HepG2 (cell line): ENCODE measurements at regions not wholly inside any gene's neighbourhood (a gene's known extent, or its start where the extent isn't known, plus 50 kb on each side); places are given as distances from the start of the nearest gene placed in this dataset.
"Not testable (repeated sequence)": the region's sequence is repeated elsewhere in the genome, so short reads cannot be mapped to it uniquely, and the experiment has no call there.

Source experiments
- ATAC-seq: fragments of 200-7000 bp; cut with Tn5 transposase; 3 replicates; pipeline ENCODE4 v1.9.1; 2020; ENCODE audit warnings: mild to moderate bottlenecking, moderate library complexity
- BruUV-seq: library from RNA; stranded (reverse); fragments of 400-500 nt; replicated peaks from 2 replicates; lab custom pipeline; 2021; lab: Mats Ljungman, UMichigan
- CTCF ChIA-PET: fragments of 300-600 bp; formaldehyde crosslinking; extraction: SDS; loops from one replicate; lab custom pipeline; 2021; ENCODE audit warnings: low total read pairs, inconsistent platforms, low intra/inter-chr PET ratio; lab: Yijun Ruan, JAX
- POLR2A ChIA-PET: fragments of 350-600 bp; sonication (Branson Sonifier 250); formaldehyde crosslinking; loops from one replicate; lab custom pipeline; 2020; ENCODE audit warnings: antibody characterized with exemption, inconsistent platforms; lab: Yijun Ruan, JAX
- DNase-seq: peaks from one replicate; pipeline ENCODE4 v3.0.0-alpha.2; 2015; ENCODE audit warnings: low spot score
- FAIRE-seq: peaks from 3 replicates; lab custom pipeline; 2011; peaks lifted over from hg19 to GRCh38; lab: Jason Lieb, UNC
- H2AFZ ChIP-seq: one replicate; pipeline ENCODE4 v1.6.1; 2011; ENCODE audit warnings: low read length, inconsistent platforms
- H3K27ac ChIP-seq: fragments of 300-600 bp; 3 replicates; pipeline ENCODE4 v1.8.0; 2011; ENCODE audit warnings: mixed run types, mild to moderate bottlenecking, mixed read lengths, low read length, inconsistent platforms; ENCODE audit not compliant: insufficient read depth; ENCODE audit errors: extremely low read length
- H3K27me3 ChIP-seq, 2 experiments: fragments of 200-600 bp in 1 of 2; 2 replicates in 1 of 2; 3 replicates in 1 of 2; pipeline versions ENCODE4 v1.6.0 to v1.8.0; 2011; ENCODE audit warnings: low read length in 2 of 2, mild to moderate bottlenecking in 2 of 2, moderate library complexity in 2 of 2, inconsistent platforms in 1 of 2; ENCODE audit not compliant: insufficient read depth in 2 of 2, control insufficient read depth in 1 of 2
- H3K36me3 ChIP-seq, 2 experiments: fragments of 200-600 bp in 1 of 2; replicated peaks in 1 of 2; 2 replicates in 1 of 2; 3 replicates in 1 of 2; pipeline versions ENCODE4 v1.5.1 to v1.8.0; 2011; ENCODE audit warnings: low read length in 2 of 2, inconsistent platforms in 1 of 2; ENCODE audit not compliant: insufficient read depth in 2 of 2, control insufficient read depth in 1 of 2
- H3K4me1 ChIP-seq: 2 replicates; pipeline ENCODE4 v1.5.1; 2012; ENCODE audit warnings: low read length, inconsistent platforms; ENCODE audit not compliant: insufficient read depth
- H3K4me2 ChIP-seq: 2 replicates; pipeline ENCODE4 v1.6.0; 2011; ENCODE audit warnings: low read depth, low read length, inconsistent platforms
- H3K4me3 ChIP-seq, 3 experiments: fragments of 200-600 bp in 1 of 3; sonication (generic), shearing (Covaris generic) in 1 of 3; replicated peaks in 1 of 3; 2 replicates each; pipeline ENCODE4 v1.5.1; 2011 to 2016; ENCODE audit warnings: low read length in 3 of 3, inconsistent platforms in 2 of 3, low read depth in 2 of 3, mild to moderate bottlenecking in 2 of 3, control low read depth in 1 of 3, mixed read lengths in 1 of 3; ENCODE audit not compliant: insufficient read depth in 1 of 3
- H3K79me2 ChIP-seq: one replicate; pipeline ENCODE4 v1.6.1; 2011; ENCODE audit warnings: low read length, inconsistent platforms; ENCODE audit not compliant: insufficient read depth
- H3K9ac ChIP-seq: 2 replicates; pipeline ENCODE4 v1.6.0; 2011; ENCODE audit warnings: mild to moderate bottlenecking, low read depth, low read length, inconsistent platforms; ENCODE audit not compliant: insufficient read depth
- H3K9me3 ChIP-seq: 2 replicates; pipeline ENCODE4 v1.5.1; 2012; ENCODE audit warnings: mild to moderate bottlenecking, low read length
- H4K20me1 ChIP-seq: 2 replicates; pipeline ENCODE4 v1.6.0; 2011; ENCODE audit warnings: inconsistent platforms, mild to moderate bottlenecking, low read length, moderate library complexity; ENCODE audit not compliant: insufficient read depth
- DMTF1 ChIP-seq: sonication (generic); formaldehyde crosslinking; IDR thresholded peaks from 2 replicates; pipeline ENCODE4 v1.4.0; 2020; ENCODE audit warnings: mild to moderate bottlenecking, missing genetic modification reagents
- KDM5B ChIP-seq: sonication (generic); formaldehyde crosslinking; IDR thresholded peaks from 2 replicates; pipeline ENCODE4 v1.4.0; 2020; ENCODE audit warnings: missing genetic modification reagents, mild to moderate bottlenecking, borderline replicate concordance
- KLF15 ChIP-seq: sonication (generic); formaldehyde crosslinking; IDR thresholded peaks from 2 replicates; pipeline ENCODE4 v1.8.1; 2023; ENCODE audit warnings: borderline replicate concordance, mild to moderate bottlenecking, inconsistent platforms, missing genetic modification reagents, mixed read lengths
- PAXIP1 ChIP-seq: sonication (generic); formaldehyde crosslinking; conservative IDR thresholded peaks from 2 replicates; pipeline ENCODE4 v1.4.0; 2020; ENCODE audit warnings: mild to moderate bottlenecking, missing genetic modification reagents, moderate library complexity
- TRIM22 ChIP-seq: fragments of 450-650 bp; IDR thresholded peaks from 2 replicates; pipeline ENCODE4 v1.6.1; 2017
- ZNF230 ChIP-seq: sonication (generic); formaldehyde crosslinking; IDR thresholded peaks from 2 replicates; pipeline ENCODE4 v1.4.0; 2020; ENCODE audit warnings: mild to moderate bottlenecking, missing genetic modification reagents
- ZSCAN30 ChIP-seq: sonication (generic); formaldehyde crosslinking; IDR thresholded peaks from 2 replicates; pipeline ENCODE4 v1.5.0; 2020; ENCODE audit warnings: mild to moderate bottlenecking, missing genetic modification reagents
- WGBS: methylation state at CpG from one replicate; pipeline ENCODE4 v1.1.6; 2017; ENCODE audit warnings: low lambda C conversion rate; 5-methylcytosine and 5-hydroxymethylcytosine counted together
- in situ Hi-C: cut with HindIII; loops from 2 replicates; pipeline ENCODE4 v1.10.0; 2017; ENCODE audit warnings: low pct_unique_long_range_greater_than_20kb; ENCODE audit not compliant: extremely low pct_ligation_motif_present
- intact Hi-C: fragments of 100-400 bp; cut with micrococcal nuclease; formaldehyde crosslinking; loops from one replicate; pipeline ENCODE4 v1.10.0; 2022; ENCODE audit not compliant: unreplicated experiment

GRCh38 chr17:51428668-51429495 lies 168.5 kb downstream of the UTP18 start (continued):
- TF ChIP-seq PAXIP1 (no peak), ZSCAN30 (CRISPR knock-in tag) (no peak), KDM5B (CRISPR knock-in tag) (no peak), DMTF1 (no peak), TRIM22 (no peak), KLF15 (CRISPR knock-in tag) (no peak), ZNF230 (CRISPR knock-in tag) (no peak)

GRCh38 chr17:51429938-51430337 lies 169.6 kb downstream of the UTP18 start:
- POLR2A ChIA-PET = not testable (repeated sequence)

More at GRCh38 chr17:51429938-51430337, 169.6 kb downstream of the UTP18 start:
- FAIRE-seq, H3K9me3 ChIP-seq, intact Hi-C loops, H3K27ac ChIP-seq, H3K9ac ChIP-seq, H3K4me1 ChIP-seq, H2AFZ ChIP-seq, H3K27me3 ChIP-seq, DNase-seq, H3K79me2 ChIP-seq, H3K4me3 ChIP-seq, H3K4me2 ChIP-seq, CTCF ChIA-PET, BruUV-seq, H3K36me3 ChIP-seq, ATAC-seq, H4K20me1 ChIP-seq: not testable (repeated sequence)
- WGBS = 2% methylated on average over 3 of the region's 3 CpGs
- in situ Hi-C loops = loop anchor here (10.0 kb wide), 1 partner anchor 65 kb away; no protein-coding TSS in a partner anchor
